Mammary epithelial cell (primary cell): ENCODE measurements at regions not wholly inside any gene's neighbourhood (a gene's known extent, or its start where the extent isn't known, plus 50 kb on each side); places are given as distances from the start of the nearest gene placed in this dataset.

ENCODE experiments used
- EZH2 ChIP-seq: IDR thresholded peaks from 2 replicates; pipeline ENCODE4 v1.6.1; 2012; ENCODE audit warnings: low read length, inconsistent platforms, borderline replicate concordance
- TF ChIP-seq, protein P1 (sequence below), 2 donors: IDR thresholded peaks in 1 of 2; conservative IDR thresholded peaks in 1 of 2; 2 replicates each; pipeline ENCODE4 v1.5.1; 2011 to 2012; ENCODE audit warnings: inconsistent platforms in 2 of 2, low read length in 2 of 2, mild to moderate bottlenecking in 2 of 2, control low read depth in 1 of 2, low read depth in 1 of 2; ENCODE audit not compliant: insufficient read depth in 1 of 2; ENCODE audit errors: extremely low read depth in 1 of 2

DNA sequence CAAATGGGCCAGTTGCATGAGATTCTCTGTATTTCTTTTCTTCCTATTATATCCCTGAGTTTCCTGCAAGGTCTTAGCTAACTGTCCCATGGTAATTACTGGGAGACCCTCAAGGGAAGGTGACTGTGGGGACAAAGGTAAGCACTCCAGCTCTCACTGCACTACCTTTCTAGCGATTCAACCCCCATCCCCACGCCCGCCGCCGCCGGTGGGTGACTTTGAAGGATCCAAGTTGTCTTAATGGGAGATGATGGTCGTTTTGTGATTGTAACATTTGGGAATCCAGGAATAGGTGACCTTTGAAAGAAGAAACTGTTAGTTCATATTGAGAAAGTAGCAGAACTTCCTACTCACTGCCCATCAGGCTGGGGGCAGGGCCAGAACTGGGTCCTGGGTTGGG lies 265.5 kb downstream of the LRFN2 start:
- TF ChIP-seq, protein P1, sequence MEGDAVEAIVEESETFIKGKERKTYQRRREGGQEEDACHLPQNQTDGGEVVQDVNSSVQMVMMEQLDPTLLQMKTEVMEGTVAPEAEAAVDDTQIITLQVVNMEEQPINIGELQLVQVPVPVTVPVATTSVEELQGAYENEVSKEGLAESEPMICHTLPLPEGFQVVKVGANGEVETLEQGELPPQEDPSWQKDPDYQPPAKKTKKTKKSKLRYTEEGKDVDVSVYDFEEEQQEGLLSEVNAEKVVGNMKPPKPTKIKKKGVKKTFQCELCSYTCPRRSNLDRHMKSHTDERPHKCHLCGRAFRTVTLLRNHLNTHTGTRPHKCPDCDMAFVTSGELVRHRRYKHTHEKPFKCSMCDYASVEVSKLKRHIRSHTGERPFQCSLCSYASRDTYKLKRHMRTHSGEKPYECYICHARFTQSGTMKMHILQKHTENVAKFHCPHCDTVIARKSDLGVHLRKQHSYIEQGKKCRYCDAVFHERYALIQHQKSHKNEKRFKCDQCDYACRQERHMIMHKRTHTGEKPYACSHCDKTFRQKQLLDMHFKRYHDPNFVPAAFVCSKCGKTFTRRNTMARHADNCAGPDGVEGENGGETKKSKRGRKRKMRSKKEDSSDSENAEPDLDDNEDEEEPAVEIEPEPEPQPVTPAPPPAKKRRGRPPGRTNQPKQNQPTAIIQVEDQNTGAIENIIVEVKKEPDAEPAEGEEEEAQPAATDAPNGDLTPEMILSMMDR (conservative IDR thresholded peaks at IDR 0.05 in 1 of 2, IDR thresholded peaks at IDR 0.05 in 1 of 2; ENCODE audit: extremely low read depth in 1 of 2, insufficient read depth in 1 of 2, low read depth in 1 of 2, low read length in 2 of 2) = no peak
- TF ChIP-seq EZH2 = no peak
